ELF-1 (cell line): ENCODE measurements at regions not wholly inside any gene's neighbourhood (a gene's known extent, or its start where the extent isn't known, plus 50 kb on each side); places are given as distances from the start of the nearest gene placed in this dataset.
"Not testable (repeated sequence)": the region's sequence is repeated elsewhere in the genome, so short reads cannot be mapped to it uniquely, and the experiment has no call there.

Experiments
- DNase-seq: peaks from one replicate; pipeline ENCODE4 v3.0.0-alpha.2; 2016; ENCODE audit warnings: low read depth, low spot score

DNA sequence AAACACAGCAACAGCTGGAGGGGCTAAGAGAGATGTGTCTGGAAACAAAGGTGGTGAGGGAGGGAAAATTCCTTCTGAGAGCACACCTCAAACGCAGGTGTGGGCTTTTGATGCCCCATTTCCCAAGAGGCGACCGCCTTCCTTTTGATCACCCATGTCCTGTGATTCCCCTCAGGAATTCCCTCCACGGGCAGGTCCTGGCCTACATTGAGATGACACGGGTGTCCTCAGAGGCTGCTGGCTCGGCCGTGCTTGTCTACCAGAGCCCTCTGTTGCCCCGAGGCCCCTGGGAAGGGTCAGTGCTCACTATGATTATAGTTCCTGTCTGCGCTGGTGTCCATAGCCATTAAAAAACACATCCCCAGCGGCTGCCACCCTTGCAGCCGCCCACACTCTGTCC, 242.6 kb downstream of the TFAP2C start:
- no peak for DNase-seq

DNA sequence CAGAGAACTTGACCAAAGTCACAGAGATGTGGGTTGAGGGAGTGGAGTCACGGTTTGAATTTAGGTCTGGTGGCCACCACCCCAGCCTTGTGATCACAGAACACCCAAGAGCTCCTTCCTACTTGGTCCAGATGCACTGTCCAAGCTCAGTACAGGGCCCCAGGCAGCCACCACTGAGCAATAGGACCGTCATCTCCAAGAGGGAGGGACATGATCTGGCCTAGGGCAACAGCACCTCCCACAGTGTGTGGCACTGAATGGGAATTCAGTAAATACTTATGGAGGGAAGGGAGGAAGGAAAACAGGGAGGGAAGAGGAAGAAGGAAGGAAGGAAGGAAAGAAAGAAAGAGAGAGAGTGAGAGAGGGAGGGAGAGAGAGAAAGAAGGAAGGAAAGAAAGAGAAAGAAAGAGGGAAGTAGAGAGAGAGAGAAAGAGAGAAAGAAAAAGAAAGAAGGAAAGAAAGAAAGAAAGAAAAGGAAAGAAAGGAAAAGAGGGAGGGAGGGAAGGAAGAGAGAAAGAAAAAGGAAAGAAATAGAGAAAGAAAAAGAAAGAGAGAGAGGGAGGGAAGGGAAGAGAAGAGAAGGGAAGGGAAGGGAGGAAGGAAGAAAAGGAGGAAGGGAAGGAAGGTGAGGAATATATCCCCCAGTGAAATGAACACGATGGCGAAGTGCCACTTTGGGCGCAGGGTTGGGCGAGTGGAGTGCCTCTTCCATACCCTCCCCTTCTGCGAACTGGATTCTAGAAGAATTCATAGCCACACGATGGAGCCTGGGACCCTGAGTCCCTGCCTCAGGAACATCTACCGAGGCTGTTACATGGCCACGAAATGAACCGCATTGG, 243.7 kb downstream of the TFAP2C start:
- DNase-seq: peak; percentile 32

DNA sequence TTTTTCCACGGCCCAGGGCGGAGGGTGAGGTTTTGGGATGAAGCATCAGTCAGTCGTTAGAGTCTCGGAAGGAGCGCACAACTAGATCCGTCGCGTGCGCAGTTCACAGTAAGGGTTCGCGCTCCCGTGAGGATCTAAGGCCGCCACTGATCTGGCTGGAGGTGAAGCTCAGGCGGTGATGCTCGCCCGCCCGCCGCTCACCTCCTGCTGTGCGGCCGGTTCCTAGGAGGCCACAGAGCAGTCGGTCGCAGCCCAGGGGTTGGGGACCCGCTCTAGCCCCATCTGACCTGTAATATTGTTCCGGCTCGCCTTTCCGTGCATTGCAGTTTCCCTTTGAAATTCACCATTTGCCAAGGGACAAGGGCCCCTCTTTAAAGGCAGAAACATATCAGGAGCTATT, 244.7 kb downstream of the TFAP2C start:
- DNase-seq: no peak

DNA sequence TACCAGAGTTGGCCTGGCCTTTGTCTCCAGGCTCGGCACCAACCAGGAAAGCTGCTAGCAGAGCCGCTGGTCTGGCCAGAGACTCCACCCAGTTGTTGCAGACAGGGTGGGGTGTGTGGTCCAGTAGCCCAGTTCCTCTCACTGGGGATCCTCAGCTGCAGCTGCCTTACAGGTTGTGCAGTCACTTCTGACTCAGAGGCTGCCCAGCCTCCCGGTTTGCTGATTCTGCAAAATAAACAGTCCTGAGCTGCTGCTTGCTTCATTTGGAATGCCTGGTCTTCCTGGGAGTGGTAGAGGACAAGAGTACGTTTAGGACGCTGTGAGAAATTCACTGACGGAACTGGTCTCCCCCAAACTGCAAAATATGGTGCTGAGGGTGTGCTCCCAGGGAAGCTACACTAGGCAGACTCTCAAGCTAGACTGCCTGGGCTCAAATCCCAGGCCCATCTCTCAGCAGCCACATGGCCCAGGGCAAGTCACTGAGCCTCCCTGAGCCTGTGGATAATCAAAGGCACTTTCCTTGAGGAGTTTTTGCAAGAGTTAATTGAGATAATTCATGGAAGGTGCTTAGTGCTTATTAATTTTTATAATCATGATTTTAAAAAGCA, 246.1 kb downstream of the TFAP2C start:
- DNase-seq: peak; percentile 91

DNA sequence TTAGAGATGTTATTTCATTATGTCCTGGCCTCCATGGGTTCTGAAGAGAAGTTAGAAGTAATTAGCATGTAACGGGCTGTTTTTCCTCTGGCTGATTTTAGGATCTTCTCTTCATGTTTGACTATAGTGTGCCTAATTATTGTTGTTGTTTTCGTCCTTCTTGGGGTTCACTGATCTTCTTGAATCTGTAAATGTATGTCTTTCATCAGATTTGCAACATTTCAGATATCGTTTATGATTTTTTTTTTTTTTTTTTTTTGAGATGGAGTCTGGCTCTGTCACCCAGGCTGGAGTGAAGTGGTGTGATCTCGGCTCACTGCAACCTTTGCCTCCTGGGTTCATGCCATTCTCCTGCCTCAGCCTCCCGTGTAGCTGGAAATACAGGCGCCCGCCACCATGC, 246.7 kb downstream of the TFAP2C start:
- no peak for DNase-seq

DNA sequence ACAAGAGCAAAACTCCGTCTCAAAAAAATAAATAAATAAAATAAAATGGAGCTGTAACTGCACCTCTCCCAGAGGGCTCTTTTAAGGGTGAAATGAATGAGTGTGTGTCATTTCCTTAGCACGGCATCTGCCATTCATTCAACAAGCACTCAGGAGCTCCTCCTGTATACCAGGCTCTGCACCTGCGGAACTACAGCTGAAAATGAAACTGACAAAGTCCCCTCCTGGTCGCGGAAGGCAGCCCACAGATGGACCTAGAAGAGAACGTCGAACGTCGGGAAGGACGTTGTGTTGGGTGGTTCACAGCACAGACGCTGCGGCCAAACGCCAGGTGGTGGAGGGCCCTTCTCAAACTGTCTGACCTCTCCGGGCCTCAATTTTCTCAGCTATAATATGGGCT, 256.4 kb downstream of the TFAP2C start:
- DNase-seq: no peak

DNA sequence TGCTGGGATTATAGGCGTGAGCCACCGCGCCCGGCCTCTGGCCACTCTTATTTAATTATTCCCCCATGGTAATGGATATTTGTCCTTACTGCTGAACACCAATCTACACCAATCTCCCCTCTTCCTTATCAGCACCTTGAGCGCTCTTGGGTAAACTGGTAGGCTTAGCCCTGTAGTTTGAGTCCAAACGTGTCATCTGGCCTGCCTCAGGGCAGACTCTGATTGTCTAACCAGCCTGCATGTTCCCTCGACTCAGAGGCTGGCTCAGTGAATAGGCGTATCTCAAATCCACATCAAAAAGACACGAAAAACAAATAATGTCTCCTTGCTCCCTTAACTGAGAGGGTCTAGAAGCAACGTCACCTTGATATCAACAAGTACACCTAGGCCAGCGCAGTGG, 260.9 kb downstream of the TFAP2C start:
- peak; percentile 92 for DNase-seq

DNA sequence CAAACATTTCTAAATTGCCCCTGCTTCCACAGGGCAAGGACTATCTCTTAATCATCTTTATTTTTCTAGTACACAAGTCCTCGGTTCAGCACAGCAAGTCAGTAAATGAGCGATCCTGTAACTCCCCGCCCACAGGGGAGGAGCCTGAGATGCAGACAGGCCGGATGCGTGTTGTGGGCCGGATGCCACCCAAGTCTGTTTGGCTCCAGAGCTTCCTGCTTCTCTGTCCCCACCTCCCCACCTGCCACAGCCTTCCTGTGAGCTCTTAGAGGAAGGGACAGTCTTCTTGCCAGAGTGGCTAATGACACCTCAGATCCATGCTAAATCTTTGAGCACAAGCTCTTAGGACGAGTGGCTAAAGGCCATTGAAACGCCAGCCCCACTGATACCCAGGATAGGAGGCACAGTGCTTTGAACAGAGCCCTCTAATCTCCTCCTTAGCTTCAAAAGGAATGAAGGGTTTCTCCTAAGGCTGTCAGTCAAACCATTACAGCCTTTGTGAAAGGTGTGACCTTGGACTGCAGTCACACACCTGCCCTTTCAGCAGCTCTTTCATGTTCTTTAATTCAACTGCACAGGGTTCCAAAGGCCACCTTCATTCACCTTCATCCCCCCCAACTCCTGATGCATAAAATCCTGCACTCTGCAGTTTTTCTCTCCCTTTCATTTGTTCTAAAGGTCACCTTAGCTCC, 264.3 kb downstream of the TFAP2C start:
- DNase-seq: peak; percentile 47

DNA sequence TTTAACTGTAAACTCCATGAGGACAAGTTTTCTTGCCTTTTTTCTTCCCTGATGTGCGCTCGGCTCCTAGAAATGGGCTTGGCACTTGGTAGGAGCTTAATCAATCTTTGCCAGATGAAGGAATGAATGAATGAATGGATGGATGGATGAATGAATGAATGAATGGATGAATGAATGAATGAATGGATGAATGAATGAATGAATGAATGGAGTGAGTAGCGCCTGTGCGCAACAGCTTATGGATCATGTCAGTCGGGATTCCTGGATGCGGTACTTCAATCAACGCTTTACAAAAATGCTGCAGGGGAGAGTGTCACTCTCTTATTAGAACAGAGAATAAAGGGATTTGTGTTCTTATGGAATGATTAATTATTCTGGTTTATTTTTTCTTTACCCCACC, 267.3 kb downstream of the TFAP2C start:
- DNase-seq: no peak

DNA sequence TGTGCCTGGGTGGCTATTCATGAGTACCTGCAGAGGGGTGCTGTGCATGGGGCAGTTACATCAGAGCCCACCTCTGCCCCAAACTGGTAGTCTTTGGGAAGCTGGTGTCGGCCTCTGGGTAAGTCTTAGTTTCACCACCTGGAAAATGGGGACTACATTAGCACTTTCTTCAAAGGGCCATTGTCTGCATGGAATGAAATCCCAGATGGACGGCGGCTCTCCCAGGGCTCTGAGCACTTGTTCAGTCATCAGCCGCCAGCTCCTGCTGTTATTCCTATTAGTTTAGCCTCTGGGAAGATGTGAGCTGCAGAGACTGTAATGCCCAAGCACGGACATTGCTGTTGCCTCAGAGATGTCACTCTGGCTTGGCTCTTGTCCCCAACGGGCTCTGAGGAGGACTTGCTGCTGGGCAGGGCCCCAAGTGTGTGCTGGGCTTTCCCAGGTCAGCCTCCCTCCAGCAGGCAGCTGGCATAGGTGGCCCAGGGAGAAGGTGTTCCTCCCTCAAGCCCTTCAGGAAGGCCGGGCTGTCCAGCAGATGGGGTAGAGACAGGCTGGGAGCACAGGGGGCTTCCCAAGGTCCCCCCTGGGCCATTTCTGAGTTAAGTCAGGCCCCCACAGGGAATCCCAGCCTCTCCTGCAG, 268.3 kb downstream of the TFAP2C start:
- DNase-seq: peak; percentile 84

DNA sequence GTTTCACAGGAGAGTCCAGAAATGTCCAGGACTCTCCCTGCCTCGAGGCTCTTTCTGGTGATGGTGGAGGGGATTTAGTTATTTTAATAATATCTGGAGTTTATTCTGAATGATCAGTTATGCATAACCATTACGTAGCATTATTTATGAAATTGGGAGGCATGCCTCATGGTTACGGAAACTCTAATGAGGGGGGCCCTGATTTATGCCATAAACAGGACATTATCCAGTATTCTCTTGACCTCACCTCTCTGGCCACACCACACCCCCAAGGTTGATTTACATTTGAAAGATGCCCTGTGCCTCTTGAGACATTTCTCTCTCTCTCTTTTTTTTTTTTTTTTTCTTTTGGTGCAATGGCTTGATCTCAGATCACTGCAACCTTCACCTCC, 268.8 kb downstream of the TFAP2C start:
- no peak for DNase-seq

DNA sequence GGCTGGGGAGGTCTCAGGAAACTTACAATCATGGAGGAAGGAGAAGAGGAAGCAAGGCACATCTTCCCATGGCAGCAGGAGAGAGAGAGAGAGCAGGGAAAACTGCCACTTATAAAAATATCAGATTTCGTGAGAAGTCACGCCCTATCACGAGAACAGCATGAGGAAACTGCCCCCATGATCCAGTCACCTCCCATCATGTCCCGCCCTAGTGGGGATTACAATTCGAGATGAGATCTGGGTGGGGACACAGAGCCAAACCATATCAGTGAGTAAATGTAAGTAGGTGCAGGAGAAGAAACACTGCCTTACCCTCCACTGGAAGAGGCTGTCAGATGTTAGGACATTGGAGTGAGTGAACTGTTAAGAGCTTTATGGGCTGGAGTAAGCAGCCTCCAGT, 270.4 kb downstream of the TFAP2C start:
- DNase-seq: no peak

DNA sequence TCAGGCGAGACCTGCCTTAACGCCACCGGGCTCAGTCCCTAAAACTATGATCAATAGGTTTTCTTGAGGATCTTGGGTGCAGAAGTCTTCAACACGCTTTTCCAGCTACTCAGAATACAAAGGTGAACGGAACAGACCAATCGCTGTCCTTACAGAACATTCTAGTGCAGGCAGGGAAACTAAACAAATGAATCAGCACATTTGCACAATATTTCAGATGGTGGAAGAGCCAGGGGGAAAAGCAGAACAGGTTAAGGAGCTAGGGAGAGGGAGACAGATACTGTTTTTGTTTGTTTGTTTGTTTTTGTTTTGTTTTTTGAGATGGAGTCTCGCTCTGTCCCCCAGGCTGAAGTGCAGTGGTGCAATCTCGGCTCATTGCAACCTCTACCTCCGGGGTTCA, 271.1 kb downstream of the TFAP2C start:
- DNase-seq: no peak

DNA sequence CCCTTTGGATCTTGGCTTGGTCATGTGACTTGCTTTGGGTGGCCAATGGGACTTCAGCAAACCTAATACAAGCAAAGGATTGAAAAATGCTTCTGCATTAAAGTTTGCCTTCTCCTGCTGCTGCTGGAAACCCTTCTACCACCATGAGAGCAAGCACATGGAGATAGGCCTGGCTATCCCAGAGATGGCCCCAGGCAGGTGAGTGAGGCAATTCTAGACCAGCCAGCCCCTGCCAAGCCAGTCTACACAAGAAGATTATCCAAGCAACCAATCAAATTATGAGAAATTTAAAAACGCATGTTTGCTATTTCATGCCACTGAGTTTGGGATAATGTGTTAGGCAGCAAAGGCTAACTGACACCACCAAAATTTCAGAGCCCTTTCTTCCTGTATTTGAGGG, 274.3 kb downstream of the TFAP2C start:
- no peak for DNase-seq

DNA sequence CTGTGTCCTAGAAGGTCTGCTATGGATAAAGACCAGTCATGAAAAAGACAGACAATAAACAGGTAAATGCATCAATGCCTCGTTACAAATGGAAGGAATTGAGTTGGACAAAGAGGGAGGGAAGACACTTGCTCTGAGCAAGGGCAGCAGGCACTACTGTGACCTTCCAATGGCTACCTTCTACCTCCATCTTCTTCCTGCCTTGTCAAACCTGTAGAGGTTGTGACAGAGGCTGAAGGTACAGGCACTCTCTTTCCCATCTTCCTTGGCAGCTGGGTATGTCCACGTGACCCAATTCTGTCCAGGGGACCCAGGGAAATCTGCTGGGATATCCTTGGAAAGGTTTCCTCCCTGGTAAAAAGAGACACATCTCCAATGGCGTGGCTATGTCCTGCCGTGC, 274.8 kb downstream of the TFAP2C start:
- no peak for DNase-seq

DNA sequence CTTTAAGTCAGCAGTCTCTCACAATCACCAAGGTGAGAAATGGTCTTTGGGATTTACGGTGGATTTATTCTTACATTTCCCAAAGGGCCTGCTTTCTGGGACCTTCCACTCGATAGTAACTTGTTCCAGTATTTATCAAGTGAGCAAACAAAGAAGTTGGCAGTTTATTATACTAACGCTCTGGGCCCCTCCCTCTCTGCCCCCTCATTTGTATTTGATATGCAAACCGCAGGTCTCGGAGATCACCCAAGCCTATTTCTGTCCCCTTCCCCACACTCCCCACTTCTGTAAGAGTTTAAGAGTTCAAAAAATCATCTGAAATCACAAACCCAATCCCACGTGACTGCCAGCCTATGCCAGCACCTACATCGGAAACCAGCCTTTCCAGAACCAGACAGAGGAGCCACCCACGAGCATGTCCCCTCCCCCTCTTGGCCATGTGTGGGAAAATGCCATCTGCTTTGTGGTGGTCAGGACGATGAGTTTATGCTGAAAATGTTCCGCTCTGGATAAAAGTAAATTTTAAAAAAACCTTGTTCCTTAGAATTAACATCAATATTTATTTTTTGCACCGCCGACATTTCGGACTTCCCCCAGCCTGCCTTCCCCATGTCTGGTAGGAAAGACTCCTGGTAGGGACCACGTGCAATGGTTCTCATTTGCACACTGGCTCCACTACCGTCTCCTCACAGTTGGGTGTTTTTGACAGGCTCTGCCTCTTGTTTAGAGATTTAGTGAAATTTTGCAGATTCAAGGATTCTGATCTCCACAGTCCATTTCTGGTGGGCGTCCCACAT, 281.0 kb downstream of the TFAP2C start:
- no peak for DNase-seq

DNA sequence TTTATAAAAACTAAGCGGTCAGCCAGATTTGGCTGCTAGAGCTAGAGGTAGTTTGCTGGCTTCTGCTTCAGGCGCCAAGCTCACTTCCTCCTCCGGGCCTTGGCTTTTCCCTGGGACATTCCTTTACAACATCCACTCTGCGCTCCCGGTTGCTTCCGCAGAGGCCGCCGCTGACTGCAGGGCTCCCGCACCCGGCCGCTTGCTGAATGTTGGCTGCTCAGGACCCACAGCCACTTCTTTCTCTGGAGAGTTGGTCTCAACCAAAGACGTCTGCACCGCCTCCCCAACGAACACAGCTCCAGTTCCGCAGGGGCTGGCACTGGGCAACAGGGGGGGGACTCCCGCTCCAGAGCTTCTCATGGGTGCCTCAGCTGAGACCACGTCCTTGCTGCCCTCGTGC, 282.8 kb downstream of the TFAP2C start:
- DNase-seq: peak; percentile 49

DNA sequence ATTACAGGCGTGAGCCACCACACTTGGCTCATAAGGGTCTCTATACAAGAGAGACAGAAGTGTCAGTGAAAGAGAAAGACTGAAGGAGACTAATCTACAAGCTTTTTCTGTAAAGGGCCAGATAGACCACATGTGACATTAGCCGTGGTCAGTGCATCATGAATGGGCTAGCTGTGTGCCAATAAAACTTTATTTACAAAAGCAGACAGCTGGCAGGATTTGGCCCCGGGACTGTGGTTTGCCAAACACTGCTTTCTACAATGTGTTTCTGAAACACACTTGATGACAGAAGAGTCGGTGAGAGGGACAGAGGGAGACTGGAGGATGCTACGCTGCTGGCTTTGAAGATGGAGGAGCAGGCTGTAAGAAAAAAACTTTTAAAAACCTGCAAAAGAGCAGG, 285.4 kb downstream of the TFAP2C start:
- DNase-seq: no peak

DNA sequence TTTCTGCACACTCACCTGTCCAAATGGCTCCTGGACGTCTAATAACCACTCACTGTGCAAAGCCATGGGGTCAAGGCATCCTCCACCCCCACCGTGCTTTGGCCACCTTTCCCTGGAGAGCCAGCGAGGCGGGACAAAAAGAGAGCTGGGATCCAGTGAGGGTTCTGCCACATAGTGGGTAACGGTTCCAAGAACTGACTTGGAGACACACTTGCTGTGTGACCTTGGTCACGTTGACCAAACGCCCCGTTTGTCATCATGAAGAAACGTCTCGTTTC, 287.2 kb downstream of the TFAP2C start:
- DNase-seq: no peak

DNA sequence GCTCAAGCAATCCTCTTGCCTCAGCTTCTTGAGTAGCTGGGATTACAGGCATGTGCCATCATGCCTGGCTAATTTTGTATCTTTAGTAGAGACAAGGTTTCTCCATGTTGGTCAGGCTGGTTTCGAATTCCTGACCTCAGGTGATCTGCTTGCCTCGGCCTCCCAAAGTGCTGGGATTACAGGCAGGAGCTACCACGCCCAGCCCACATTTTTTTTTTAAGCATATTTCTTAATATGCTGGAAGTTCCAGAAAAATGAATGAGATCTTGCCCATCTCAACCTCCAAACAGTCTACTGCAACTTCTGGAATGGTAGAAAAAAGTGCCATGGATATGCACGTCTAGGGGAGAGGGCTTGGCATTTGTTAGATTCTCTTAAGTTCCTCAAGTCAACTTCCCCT, 290.9 kb downstream of the TFAP2C start:
- not testable (repeated sequence) for DNase-seq

DNA sequence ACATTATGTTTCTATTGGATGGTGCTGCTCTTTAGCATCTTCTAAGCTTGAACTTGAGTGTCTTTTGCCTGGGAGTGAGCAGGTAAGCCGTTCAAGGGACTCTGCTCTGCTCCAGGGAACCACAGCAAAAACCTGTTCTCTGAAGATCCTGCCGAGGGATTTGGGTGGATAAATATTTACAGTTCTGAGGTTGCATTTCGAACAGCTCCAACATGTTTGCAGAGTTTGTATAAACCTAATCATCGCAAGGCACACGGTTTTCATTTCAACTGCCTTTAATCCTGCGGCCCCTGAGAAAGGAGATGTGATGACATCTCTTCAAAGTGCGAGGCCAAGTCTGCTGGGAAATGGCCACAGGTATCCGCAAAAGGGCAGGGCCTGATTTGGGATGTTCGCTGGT, 293.4 kb downstream of the TFAP2C start:
- no peak for DNase-seq
